A549 (cell line): ENCODE measurements at regions not wholly inside any gene's neighbourhood (a gene's known extent, or its start where the extent isn't known, plus 50 kb on each side); places are given as distances from the start of the nearest gene placed in this dataset.

Experiments used
- ATAC-seq, 2 experiments: fragments of 200-7000 bp in 1 of 2; fragments of >200 bp in 1 of 2; cut with Nextera tagmentation in 1 of 2; cut with Tn5 transposase in 1 of 2; 3 replicates each; pipeline versions ENCODE4 v1.8.0 to v1.9.1; 2018 to 2020; ENCODE audit warnings: mild to moderate bottlenecking in 1 of 2, moderate library complexity in 1 of 2
- CTCF ChIA-PET: fragments of 300-600 bp; sonication (Branson Sonifier 250); formaldehyde crosslinking; extraction: SDS; loops from one replicate; lab custom pipeline; 2021; ENCODE audit warnings: antibody characterized with exemption, inconsistent platforms; lab: Yijun Ruan, JAX
- POLR2A ChIA-PET: fragments of 350-600 bp; formaldehyde crosslinking; extraction: SDS; loops from one replicate; lab custom pipeline; 2021; ENCODE audit warnings: antibody characterized with exemption, inconsistent platforms; lab: Yijun Ruan, JAX
- DNase-seq, 2 experiments: peaks; one replicate each; pipeline versions ENCODE4 v3.0.0 to v3.0.0-alpha.2; 2011 to 2016; ENCODE audit warnings: low read depth in 1 of 2, low spot score in 1 of 2
- FAIRE-seq: peaks from 2 replicates; lab custom pipeline; 2011; peaks lifted over from hg19 to GRCh38; lab: Jason Lieb, UNC
- H3K27ac ChIP-seq, 2 experiments: fragments of >200 bp; sonication (Bioruptor Twin); formaldehyde crosslinking; 3 replicates each; pipeline ENCODE4 v1.5.1; 2016 to 2017
- H3K4me1 ChIP-seq: fragments of >200 bp; sonication (Bioruptor Twin); formaldehyde crosslinking; 3 replicates; pipeline ENCODE4 v1.6.1; 2016
- H3K4me2 ChIP-seq: fragments of >200 bp; sonication (Bioruptor Twin); formaldehyde crosslinking; 3 replicates; pipeline ENCODE4 v1.6.1; 2016
- H3K4me3 ChIP-seq: fragments of >200 bp; sonication (Bioruptor Twin); formaldehyde crosslinking; 3 replicates; pipeline ENCODE4 v1.5.1; 2016
- H3K9me3 ChIP-seq: fragments of >200 bp; sonication (Bioruptor Twin); formaldehyde crosslinking; 3 replicates; pipeline ENCODE4 v1.6.1; 2016
- BHLHE40 ChIP-seq: IDR thresholded peaks from 2 replicates; pipeline ENCODE4 v1.6.1; 2012; ENCODE audit warnings: low read depth, low read length, inconsistent platforms
- CHD2 ChIP-seq: fragments of 150-350 bp; IDR thresholded peaks from 2 replicates; pipeline ENCODE4 v1.6.1; 2014; ENCODE audit warnings: low read length; ENCODE audit not compliant: partially characterized antibody
- EHF ChIP-seq: fragments of 250-450 bp; sonication (Bioruptor Pico); IDR thresholded peaks from 2 replicates; pipeline ENCODE4 v1.5.0; 2020; ENCODE audit warnings: mild to moderate bottlenecking
- EHMT2 ChIP-seq: fragments of 200-600 bp; sonication (generic); IDR thresholded peaks from 2 replicates; pipeline ENCODE4 v1.6.1; 2016; ENCODE audit warnings: antibody characterized with exemption, low read depth, mild to moderate bottlenecking, moderate library complexity
- EP300 ChIP-seq, 2 experiments: fragments of >200 bp; sonication (Bioruptor Twin); formaldehyde crosslinking; IDR thresholded peaks; 2 replicates in 1 of 2; 3 replicates in 1 of 2; pipeline ENCODE4 v1.6.1; 2016 to 2017
- FOSL2 ChIP-seq, 2 experiments: fragments of 450-650 bp in 1 of 2; fragments of >200 bp in 1 of 2; sonication (Bioruptor Twin) in 1 of 2; formaldehyde crosslinking; IDR thresholded peaks; 2 replicates each; pipeline versions ENCODE4 v1.5.0 to v1.6.1; 2016 to 2020; ENCODE audit warnings: mild to moderate bottlenecking in 1 of 2, moderate library complexity in 1 of 2
- FOXS1 ChIP-seq: fragments of 250-450 bp; sonication (Bioruptor Pico); IDR thresholded peaks from 2 replicates; pipeline ENCODE4 v1.5.0; 2020; ENCODE audit warnings: mild to moderate bottlenecking, moderate library complexity
- GATA3 ChIP-seq: IDR thresholded peaks from 2 replicates; pipeline ENCODE4 v1.6.1; 2012; ENCODE audit warnings: borderline replicate concordance
- HOXA7 ChIP-seq: fragments of 250-450 bp; sonication (Bioruptor Pico); IDR thresholded peaks from 2 replicates; pipeline ENCODE4 v1.5.0; 2020; ENCODE audit warnings: mild to moderate bottlenecking, moderate library complexity
- HOXB13 ChIP-seq: fragments of 250-450 bp; sonication (Bioruptor Pico); IDR thresholded peaks from 2 replicates; pipeline ENCODE4 v1.5.0; 2020; ENCODE audit warnings: low read depth, mild to moderate bottlenecking, moderate library complexity
- JUN ChIP-seq, 2 experiments: fragments of >200 bp; sonication (Bioruptor Twin); formaldehyde crosslinking; IDR thresholded peaks; 2 replicates in 1 of 2; 3 replicates in 1 of 2; pipeline ENCODE4 v1.6.1; 2016 to 2017
- JUNB ChIP-seq: fragments of >200 bp; sonication (Bioruptor Twin); formaldehyde crosslinking; IDR thresholded peaks from 2 replicates; pipeline ENCODE4 v1.6.1; 2016
- KDM5A ChIP-seq: fragments of 200-600 bp; sonication (generic); IDR thresholded peaks from 2 replicates; pipeline ENCODE4 v1.6.1; 2016; ENCODE audit warnings: antibody characterized with exemption, mild to moderate bottlenecking
- MAZ ChIP-seq: fragments of 150-350 bp; IDR thresholded peaks from 2 replicates; pipeline ENCODE4 v1.6.1; 2014; ENCODE audit warnings: antibody characterized with exemption, low read depth, low read length, borderline replicate concordance
- NPAS2 ChIP-seq: fragments of 250-450 bp; sonication (Bioruptor Pico); IDR thresholded peaks from 2 replicates; pipeline ENCODE4 v1.8.0; 2022; ENCODE audit warnings: mild to moderate bottlenecking, moderate library complexity, borderline replicate concordance
- SMC3 ChIP-seq: fragments of >200 bp; sonication (Bioruptor Twin); formaldehyde crosslinking; IDR thresholded peaks from 3 replicates; pipeline ENCODE4 v1.6.1; 2018; ENCODE audit warnings: inconsistent platforms
- SREBF2 ChIP-seq: fragments of 450-650 bp; IDR thresholded peaks from 2 replicates; pipeline ENCODE4 v1.6.1; 2014; ENCODE audit warnings: mild to moderate bottlenecking, moderate library complexity
- TFCP2L1 ChIP-seq: fragments of 250-450 bp; sonication (Bioruptor Pico); IDR thresholded peaks from 2 replicates; pipeline ENCODE4 v1.5.0; 2021; ENCODE audit warnings: mild to moderate bottlenecking
- TP53 ChIP-seq: fragments of 250-450 bp; sonication (Bioruptor Pico); IDR thresholded peaks from 2 replicates; pipeline ENCODE4 v1.5.0; 2021; ENCODE audit warnings: mild to moderate bottlenecking, moderate library complexity
- ZNF302 ChIP-seq: fragments of 250-450 bp; sonication (Bioruptor Pico); IDR thresholded peaks from 2 replicates; pipeline ENCODE4 v1.9.0; 2021; ENCODE audit warnings: inconsistent platforms, mild to moderate bottlenecking, moderate library complexity
- WGBS: methylation state at CpG from one replicate; pipeline ENCODE4 v1.1.6; 2017; ENCODE audit errors: missing lambda C conversion rate; 5-methylcytosine and 5-hydroxymethylcytosine counted together
- TF ChIP-seq, protein P1 (sequence below): IDR thresholded peaks from 2 replicates; pipeline ENCODE4 v1.6.1; 2012; ENCODE audit warnings: low read depth, borderline replicate concordance
- TF ChIP-seq, protein P2 (sequence below): IDR thresholded peaks from 2 replicates; pipeline ENCODE4 v1.6.1; 2012
- TF ChIP-seq, protein P3 (sequence below): fragments of >200 bp; sonication (Bioruptor Twin); formaldehyde crosslinking; IDR thresholded peaks from 3 replicates; pipeline ENCODE4 v1.5.1; 2016
- TF ChIP-seq, protein P4 (sequence below): fragments of 450-650 bp; IDR thresholded peaks from 2 replicates; pipeline ENCODE4 v1.6.1; 2014; ENCODE audit warnings: antibody characterized with exemption
- TF ChIP-seq, protein P5 (sequence below): IDR thresholded peaks from 2 replicates; pipeline ENCODE4 v1.6.1; 2012

DNA sequence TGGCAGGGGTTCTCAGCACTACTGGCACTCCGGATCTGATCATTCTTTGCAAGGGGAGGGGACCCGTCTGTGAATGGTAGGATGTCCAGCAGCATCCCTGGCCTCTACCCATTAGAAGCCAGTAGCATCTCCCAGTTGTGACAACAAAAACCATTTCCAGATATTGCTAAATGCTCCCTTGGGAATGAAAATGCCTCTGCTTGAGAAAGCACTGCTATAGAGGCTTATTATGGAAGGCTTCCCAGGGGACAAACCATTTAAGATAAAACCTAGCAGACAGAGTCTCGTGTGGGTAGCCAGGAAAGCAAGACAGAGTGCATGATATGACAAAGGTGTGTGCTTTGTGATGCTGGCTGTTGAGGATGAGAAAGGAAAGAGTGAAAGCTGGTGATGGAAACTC lies 273.7 kb downstream of the TMX3 start:
- no peaks in the 10 kb centered on the region for H3K9me3 ChIP-seq
- DNase-seq, result no peak
- POLR2A ChIA-PET, result no interaction called here
- ATAC-seq, result no peak
- CTCF ChIA-PET, result no interaction called here
- no peak overlapping the region for H3K4me3 ChIP-seq
- no peaks in the 10 kb centered on the region for H3K4me1 ChIP-seq
- FAIRE-seq, result no peak
- H3K4me2 ChIP-seq, result no peak overlapping the region
- no peak overlapping the region for H3K27ac ChIP-seq
- TF ChIP-seq JUN (IDR thresholded peaks at IDR 0.05), result no peak
- no peak for TF ChIP-seq FOXS1 (CRISPR knock-in tag)
- no peak for TF ChIP-seq ZNF302 (CRISPR knock-in tag)
- no peak for TF ChIP-seq SMC3
- no peak for TF ChIP-seq BHLHE40
- no peak for TF ChIP-seq CHD2
- no peak for TF ChIP-seq EHMT2
- TF ChIP-seq, protein P1, sequence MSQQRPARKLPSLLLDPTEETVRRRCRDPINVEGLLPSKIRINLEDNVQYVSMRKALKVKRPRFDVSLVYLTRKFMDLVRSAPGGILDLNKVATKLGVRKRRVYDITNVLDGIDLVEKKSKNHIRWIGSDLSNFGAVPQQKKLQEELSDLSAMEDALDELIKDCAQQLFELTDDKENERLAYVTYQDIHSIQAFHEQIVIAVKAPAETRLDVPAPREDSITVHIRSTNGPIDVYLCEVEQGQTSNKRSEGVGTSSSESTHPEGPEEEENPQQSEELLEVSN, result no peak
- WGBS, result 4% methylated on average over 3 of the region's 3 CpGs

DNA sequence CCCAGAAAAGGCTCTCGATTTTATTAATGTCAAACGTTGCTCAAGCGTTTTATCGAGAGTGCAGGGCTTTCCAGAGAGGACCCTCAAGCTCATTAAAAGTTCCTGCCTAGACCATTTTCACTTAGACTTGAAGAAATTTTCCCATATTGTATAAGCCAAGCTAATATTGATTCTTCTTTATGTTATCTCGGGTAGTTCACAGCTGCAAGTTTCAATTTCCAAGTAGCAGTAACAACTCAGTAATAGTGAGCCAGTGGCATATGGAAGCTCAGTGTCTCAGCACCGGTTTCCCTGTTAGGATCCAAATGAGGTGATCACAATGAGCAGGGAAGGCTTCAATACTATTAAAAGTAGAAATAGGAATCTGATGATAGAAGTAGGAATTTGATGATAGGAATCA lies 274.5 kb downstream of the TMX3 start:
- H3K9me3 ChIP-seq, result no peaks in the 10 kb centered on the region
- ATAC-seq, result no peak
- DNase-seq, result no peak
- no peaks in the 10 kb centered on the region for H3K4me1 ChIP-seq
- no peak overlapping the region for H3K4me3 ChIP-seq
- TF ChIP-seq TFCP2L1 (CRISPR knock-in tag), result no peak
- no peak for TF ChIP-seq KDM5A
- TF ChIP-seq SREBF2, result no peak
- no peak for TF ChIP-seq TP53 (CRISPR knock-in tag)
- TF ChIP-seq NPAS2, result no peak
- TF ChIP-seq, protein P2, sequence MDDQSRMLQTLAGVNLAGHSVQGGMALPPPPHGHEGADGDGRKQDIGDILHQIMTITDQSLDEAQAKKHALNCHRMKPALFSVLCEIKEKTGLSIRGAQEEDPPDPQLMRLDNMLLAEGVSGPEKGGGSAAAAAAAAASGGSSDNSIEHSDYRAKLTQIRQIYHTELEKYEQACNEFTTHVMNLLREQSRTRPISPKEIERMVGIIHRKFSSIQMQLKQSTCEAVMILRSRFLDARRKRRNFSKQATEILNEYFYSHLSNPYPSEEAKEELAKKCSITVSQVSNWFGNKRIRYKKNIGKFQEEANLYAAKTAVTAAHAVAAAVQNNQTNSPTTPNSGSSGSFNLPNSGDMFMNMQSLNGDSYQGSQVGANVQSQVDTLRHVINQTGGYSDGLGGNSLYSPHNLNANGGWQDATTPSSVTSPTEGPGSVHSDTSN, result no peak
- no peak for TF ChIP-seq EP300 (IDR thresholded peaks at IDR 0.05)
- TF ChIP-seq ZNF302 (CRISPR knock-in tag), result no peak
- TF ChIP-seq JUNB, result no peak
- TF ChIP-seq, protein P3, sequence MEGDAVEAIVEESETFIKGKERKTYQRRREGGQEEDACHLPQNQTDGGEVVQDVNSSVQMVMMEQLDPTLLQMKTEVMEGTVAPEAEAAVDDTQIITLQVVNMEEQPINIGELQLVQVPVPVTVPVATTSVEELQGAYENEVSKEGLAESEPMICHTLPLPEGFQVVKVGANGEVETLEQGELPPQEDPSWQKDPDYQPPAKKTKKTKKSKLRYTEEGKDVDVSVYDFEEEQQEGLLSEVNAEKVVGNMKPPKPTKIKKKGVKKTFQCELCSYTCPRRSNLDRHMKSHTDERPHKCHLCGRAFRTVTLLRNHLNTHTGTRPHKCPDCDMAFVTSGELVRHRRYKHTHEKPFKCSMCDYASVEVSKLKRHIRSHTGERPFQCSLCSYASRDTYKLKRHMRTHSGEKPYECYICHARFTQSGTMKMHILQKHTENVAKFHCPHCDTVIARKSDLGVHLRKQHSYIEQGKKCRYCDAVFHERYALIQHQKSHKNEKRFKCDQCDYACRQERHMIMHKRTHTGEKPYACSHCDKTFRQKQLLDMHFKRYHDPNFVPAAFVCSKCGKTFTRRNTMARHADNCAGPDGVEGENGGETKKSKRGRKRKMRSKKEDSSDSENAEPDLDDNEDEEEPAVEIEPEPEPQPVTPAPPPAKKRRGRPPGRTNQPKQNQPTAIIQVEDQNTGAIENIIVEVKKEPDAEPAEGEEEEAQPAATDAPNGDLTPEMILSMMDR, result no peak
- TF ChIP-seq, protein P4, sequence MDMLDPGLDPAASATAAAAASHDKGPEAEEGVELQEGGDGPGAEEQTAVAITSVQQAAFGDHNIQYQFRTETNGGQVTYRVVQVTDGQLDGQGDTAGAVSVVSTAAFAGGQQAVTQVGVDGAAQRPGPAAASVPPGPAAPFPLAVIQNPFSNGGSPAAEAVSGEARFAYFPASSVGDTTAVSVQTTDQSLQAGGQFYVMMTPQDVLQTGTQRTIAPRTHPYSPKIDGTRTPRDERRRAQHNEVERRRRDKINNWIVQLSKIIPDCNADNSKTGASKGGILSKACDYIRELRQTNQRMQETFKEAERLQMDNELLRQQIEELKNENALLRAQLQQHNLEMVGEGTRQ, result no peak
- TF ChIP-seq, protein P5, sequence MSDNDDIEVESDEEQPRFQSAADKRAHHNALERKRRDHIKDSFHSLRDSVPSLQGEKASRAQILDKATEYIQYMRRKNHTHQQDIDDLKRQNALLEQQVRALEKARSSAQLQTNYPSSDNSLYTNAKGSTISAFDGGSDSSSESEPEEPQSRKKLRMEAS, result no peak
- no peak for TF ChIP-seq MAZ
- CTCF ChIA-PET, result no interaction called here
- POLR2A ChIA-PET, result no interaction called here
- no peak overlapping the region for H3K4me2 ChIP-seq
- 2% methylated on average over 6 of the region's 6 CpGs for WGBS
- no peak for FAIRE-seq
- no peak overlapping the region for H3K27ac ChIP-seq

DNA sequence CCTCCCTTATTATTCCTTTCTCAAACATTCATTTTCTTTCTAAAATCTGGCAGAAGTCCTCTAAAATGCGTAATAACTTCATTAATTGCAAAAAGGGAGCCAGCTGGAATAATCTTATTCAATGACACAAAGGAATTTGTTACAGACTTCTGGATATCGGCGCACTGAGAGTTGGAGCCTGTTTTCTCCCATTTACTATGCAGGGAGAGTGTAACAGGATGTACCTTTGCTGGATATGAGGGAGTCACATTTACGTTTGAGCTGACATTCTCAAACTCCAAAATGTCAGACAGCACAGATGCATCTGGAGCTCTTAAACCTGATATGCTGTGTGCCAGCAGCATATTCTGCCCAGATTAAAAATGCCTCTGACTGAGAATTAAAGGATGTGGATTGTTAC lies 275.3 kb downstream of the TMX3 start:
- H3K27ac ChIP-seq, result no peak overlapping the region
- TF ChIP-seq NPAS2 (no peak), HOXA7 (CRISPR knock-in tag) (no peak), GATA3 (no peak), HOXB13 (CRISPR knock-in tag) (no peak), FOSL2 (IDR thresholded peaks at IDR 0.05) (no peak), FOSL2 (CRISPR knock-in tag; IDR thresholded peaks at IDR 0.05) (no peak), EHF (no peak), ZNF302 (CRISPR knock-in tag) (no peak)
- TF ChIP-seq, protein P5, result no peak
- H3K4me2 ChIP-seq, result no peak overlapping the region
- FAIRE-seq, result no peak
- no peak for ATAC-seq
- POLR2A ChIA-PET, result no interaction called here
- WGBS, result 25% methylated on average over 4 of the region's 4 CpGs
- CTCF ChIA-PET, result no interaction called here
- no peak for DNase-seq
- H3K4me3 ChIP-seq, result no peak overlapping the region
- no peaks in the 10 kb centered on the region for H3K9me3 ChIP-seq
- H3K4me1 ChIP-seq, result no peaks in the 10 kb centered on the region
